ENCODE measurements at regions not wholly inside any gene's neighbourhood (a gene's known extent, or its start where the extent isn't known, plus 50 kb on each side); places are given as distances from the start of the nearest gene placed in this dataset.

DNA sequence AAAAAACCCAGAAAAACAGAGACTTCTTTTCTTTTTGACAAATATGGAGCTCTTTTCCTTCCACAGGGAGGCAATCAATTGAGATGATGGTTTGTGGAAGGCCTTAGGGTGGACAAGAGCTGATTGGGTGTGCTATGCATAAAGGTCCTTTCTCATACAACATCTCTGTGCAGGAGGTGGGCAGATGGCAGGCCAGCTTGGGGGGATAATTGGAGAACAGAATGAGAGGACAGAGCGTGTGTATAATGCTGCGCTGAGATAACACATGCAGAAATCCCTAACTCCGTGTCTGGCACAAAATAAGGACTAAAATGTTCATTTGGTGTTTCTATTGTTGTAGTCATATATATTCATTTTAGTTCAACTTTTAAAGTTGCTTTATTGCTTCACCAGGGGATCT is 159.0 kb upstream of the MEF2C start:
- CTCF ChIA-PET = interaction anchor here (1.3 kb wide), 1 partner anchor 312 kb away, joined by 5 read pairs; no protein-coding TSS in a partner anchor
- no peak for TF ChIP-seq FOS (IDR thresholded peaks at IDR 0.05; ENCODE audit: borderline replicate concordance, insufficient read depth, low read length)
- no peak for TF ChIP-seq POLR2AphosphoS5 (IDR thresholded peaks at IDR 0.05; ENCODE audit: insufficient read depth, low read depth, low read length)
- TF ChIP-seq POLR2A (IDR thresholded peaks at IDR 0.05; ENCODE audit: low read depth, low read length) = no peak
- TF ChIP-seq, protein P1, sequence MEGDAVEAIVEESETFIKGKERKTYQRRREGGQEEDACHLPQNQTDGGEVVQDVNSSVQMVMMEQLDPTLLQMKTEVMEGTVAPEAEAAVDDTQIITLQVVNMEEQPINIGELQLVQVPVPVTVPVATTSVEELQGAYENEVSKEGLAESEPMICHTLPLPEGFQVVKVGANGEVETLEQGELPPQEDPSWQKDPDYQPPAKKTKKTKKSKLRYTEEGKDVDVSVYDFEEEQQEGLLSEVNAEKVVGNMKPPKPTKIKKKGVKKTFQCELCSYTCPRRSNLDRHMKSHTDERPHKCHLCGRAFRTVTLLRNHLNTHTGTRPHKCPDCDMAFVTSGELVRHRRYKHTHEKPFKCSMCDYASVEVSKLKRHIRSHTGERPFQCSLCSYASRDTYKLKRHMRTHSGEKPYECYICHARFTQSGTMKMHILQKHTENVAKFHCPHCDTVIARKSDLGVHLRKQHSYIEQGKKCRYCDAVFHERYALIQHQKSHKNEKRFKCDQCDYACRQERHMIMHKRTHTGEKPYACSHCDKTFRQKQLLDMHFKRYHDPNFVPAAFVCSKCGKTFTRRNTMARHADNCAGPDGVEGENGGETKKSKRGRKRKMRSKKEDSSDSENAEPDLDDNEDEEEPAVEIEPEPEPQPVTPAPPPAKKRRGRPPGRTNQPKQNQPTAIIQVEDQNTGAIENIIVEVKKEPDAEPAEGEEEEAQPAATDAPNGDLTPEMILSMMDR (IDR thresholded peaks at IDR 0.05; ENCODE audit: extremely low read depth in 1 of 2, insufficient read depth in 1 of 2, low read depth in 1 of 2, low read length in 2 of 2) = no peak
- no peak for TF ChIP-seq EZH2 (IDR thresholded peaks at IDR 0.05; ENCODE audit: borderline replicate concordance, low read depth, low read length, severe bottlenecking)
- TF ChIP-seq GATA2 (IDR thresholded peaks at IDR 0.05; ENCODE audit: insufficient read depth, insufficient read length, low read depth, low read length) = no peak
- TF ChIP-seq MYC (IDR thresholded peaks at IDR 0.05; ENCODE audit: low read depth, low read length) = no peak
- TF ChIP-seq, protein P2, sequence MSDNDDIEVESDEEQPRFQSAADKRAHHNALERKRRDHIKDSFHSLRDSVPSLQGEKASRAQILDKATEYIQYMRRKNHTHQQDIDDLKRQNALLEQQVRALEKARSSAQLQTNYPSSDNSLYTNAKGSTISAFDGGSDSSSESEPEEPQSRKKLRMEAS (IDR thresholded peaks at IDR 0.05; ENCODE audit: insufficient read depth, insufficient read length) = no peak

More for the DNA sequence above, 159.0 kb upstream of the MEF2C start:
- no peaks in the 10 kb centered on the region for H3K4me1 ChIP-seq (ENCODE audit: control insufficient read depth, extremely low read depth, insufficient read depth, low read length)
- no peak overlapping the region for H2AFZ ChIP-seq (ENCODE audit: low read depth, low read length)
- peaks cover 0 to 2% of the 10 kb centered on the region in 2 experiments for H3K27me3 ChIP-seq (ENCODE audit: control insufficient read depth in 2 of 2, insufficient read depth in 2 of 2, low read length in 2 of 2)
- FAIRE-seq (no peak), DNase-seq (ENCODE audit: low read depth, low spot score) (no peak)
- H3K27ac ChIP-seq (ENCODE audit: insufficient read depth, low read depth, low read length) = no peak overlapping the region
- H3K4me2 ChIP-seq (ENCODE audit: insufficient read depth, low read length) = no peak overlapping the region
- no TSS peak for BruUV-seq (replicated peaks)
- H4K20me1 ChIP-seq (replicated peaks; ENCODE audit: control insufficient read depth, extremely low read depth, insufficient read depth, low read length) = no peaks in the 10 kb centered on the region
- no peak overlapping the region for H3K9ac ChIP-seq (replicated peaks; ENCODE audit: extremely low read depth, insufficient read depth, low read length)
- dilution Hi-C loops (cut with MboI; ENCODE audit: extremely low pct_ligation_motif_present, low sequenced_read_pairs) (no loop called here), intact Hi-C loops (cut with micrococcal nuclease) (no loop called here)
- H3K9me3 ChIP-seq (replicated peaks; ENCODE audit: control insufficient read depth, insufficient read depth, low read length) = no peaks in the 10 kb centered on the region
- no peaks in the 10 kb centered on the region for H3K79me2 ChIP-seq (ENCODE audit: control insufficient read depth, insufficient read depth, low read length)
- H3K4me3 ChIP-seq (replicated peaks in 1 of 3; ENCODE audit: insufficient read depth in 1 of 3, low read depth in 1 of 3, low read length in 3 of 3) = no peak overlapping the region
- H3K9me1 ChIP-seq (replicated peaks; ENCODE audit: control insufficient read depth, extremely low read depth, insufficient read depth, low read length) = no peaks in the 10 kb centered on the region
- H3K36me3 ChIP-seq (ENCODE audit: control insufficient read depth in 2 of 2, extremely low read depth in 1 of 2, insufficient read depth in 2 of 2, low read length in 2 of 2) = no peaks in the 10 kb centered on the region
- POLR2A ChIA-PET = no interaction called here

Measured in endothelial cell of umbilical vein (primary cell).